IPS DF 6.9 (cell line): ENCODE measurements at regions not wholly inside any gene's neighbourhood (a gene's known extent, or its start where the extent isn't known, plus 50 kb on each side); places are given as distances from the start of the nearest gene placed in this dataset.

Experiments used
- DNase-seq: peaks from one replicate; pipeline ENCODE4 v3.0.0-alpha.2; 2013; ENCODE audit warnings: low read depth, low spot score
- H3K27ac ChIP-seq: one replicate; pipeline ENCODE4 v1.5.1; 2013; ENCODE audit warnings: low read length, control low read depth
- H3K27me3 ChIP-seq: 2 replicates; pipeline ENCODE4 v1.6.1; 2013; ENCODE audit warnings: mild to moderate bottlenecking, low read length; ENCODE audit not compliant: control insufficient read depth, insufficient read depth
- H3K36me3 ChIP-seq: 2 replicates; pipeline ENCODE4 v1.6.1; 2013; ENCODE audit warnings: low read length; ENCODE audit not compliant: control insufficient read depth, insufficient read depth
- H3K4me1 ChIP-seq: 2 replicates; pipeline ENCODE4 v1.6.1; 2013; ENCODE audit warnings: low read length; ENCODE audit not compliant: control insufficient read depth, insufficient read depth
- H3K4me3 ChIP-seq: 2 replicates; pipeline ENCODE4 v1.5.1; 2013; ENCODE audit warnings: mild to moderate bottlenecking, low read length
- H3K9me3 ChIP-seq: 2 replicates; pipeline ENCODE4 v1.6.1; 2013; ENCODE audit warnings: low read length, inconsistent platforms; ENCODE audit not compliant: control insufficient read depth, insufficient read depth
- WGBS: extraction: QIAGEN DNeasy Blood & Tissue Kit; methylation state at CpG from one replicate; pipeline ENCODE4 v1.1.7; 2013; ENCODE audit warnings: mixed read lengths, missing lambda C conversion rate; ENCODE audit not compliant: insufficient read length, insufficient coverage; 5-methylcytosine and 5-hydroxymethylcytosine counted together

GRCh38 chr1:219753914-219754313 lies 141.0 kb upstream of the ZC3H11B start:
- no peaks in the 10 kb centered on the region for H3K4me1 ChIP-seq
- no peak overlapping the region for H3K27ac ChIP-seq
- DNase-seq = no peak
- H3K27me3 ChIP-seq = no peaks in the 10 kb centered on the region
- H3K4me3 ChIP-seq = no peak overlapping the region
- no peaks in the 10 kb centered on the region for H3K9me3 ChIP-seq
- no peaks in the 10 kb centered on the region for H3K36me3 ChIP-seq
- no CpG with 5 or more reads among the region's 4 CpGs for WGBS

- no CpG with 5 or more reads among the region's 1 CpG for WGBS
- no peaks in the 10 kb centered on the region; the same call in 1 of the 2 replicates for H3K4me1 ChIP-seq
- no peaks in the 10 kb centered on the region for H3K36me3 ChIP-seq
- no peaks in the 10 kb centered on the region for H3K9me3 ChIP-seq
- no peak overlapping the region for H3K27ac ChIP-seq
- H3K4me3 ChIP-seq = no peak overlapping the region
- H3K27me3 ChIP-seq = no peaks in the 10 kb centered on the region
- DNase-seq = no peak
Measured at GRCh38 chr1:219752645-219753044, 139.7 kb upstream of the ZC3H11B start.

DNA sequence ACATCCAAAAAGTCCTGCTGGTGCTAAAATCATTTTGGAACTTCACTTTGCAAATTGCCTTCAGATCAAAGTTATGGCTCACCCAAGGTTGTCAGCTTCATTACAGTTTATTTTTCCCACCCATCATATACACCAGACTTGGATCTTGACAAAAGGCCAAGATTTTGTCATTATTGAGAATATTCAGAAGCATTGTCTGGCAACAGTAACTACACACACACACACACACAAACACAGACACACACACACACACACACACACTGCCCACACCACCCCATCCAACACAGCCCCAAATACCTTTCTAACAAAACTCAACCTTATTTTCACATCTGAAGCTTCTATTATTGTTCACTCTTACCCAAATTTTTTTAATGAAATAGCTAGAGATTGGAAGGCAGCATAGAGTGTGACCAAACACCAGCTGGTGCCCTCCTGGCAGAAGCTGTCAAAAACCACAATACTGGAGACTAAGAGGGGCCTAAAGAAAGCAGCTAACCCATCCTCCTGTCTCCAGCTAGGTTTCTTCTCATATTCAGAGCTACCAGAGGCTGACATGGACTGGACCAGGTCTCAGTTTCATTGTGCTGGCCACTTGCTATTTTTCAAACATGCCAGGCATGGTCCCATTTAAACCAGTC lies 139.1 kb upstream of the ZC3H11B start:
- Histone ChIP-seq H3K36me3 (no peaks in the 10 kb centered on the region), H3K27me3 (no peaks in the 10 kb centered on the region), H3K4me1 (no peaks in the 10 kb centered on the region; the same call in 1 of the 2 replicates), H3K9me3 (no peaks in the 10 kb centered on the region), H3K4me3 (no peak overlapping the region), H3K27ac (no peak overlapping the region)
- no peak for DNase-seq

DNA sequence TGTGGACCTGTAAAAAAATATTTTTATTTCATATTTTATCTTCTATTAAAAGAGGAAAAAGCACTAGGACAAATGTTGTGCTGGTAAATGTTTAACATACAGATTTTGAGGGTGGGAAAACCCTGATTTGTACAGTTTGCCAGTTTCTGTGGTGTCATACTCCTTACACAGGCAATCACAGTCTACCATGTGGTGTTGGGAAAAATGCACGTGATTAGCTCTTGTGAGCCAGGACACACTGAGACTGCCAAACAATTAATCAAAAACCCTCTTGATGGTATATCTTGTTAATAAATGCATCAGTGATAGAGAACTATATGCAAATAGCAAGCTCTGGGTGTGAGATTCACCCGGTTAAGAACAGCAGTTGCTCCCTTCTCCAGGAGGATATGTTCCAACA lies 136.5 kb upstream of the ZC3H11B start:
- no peak overlapping the region for H3K4me3 ChIP-seq
- no peaks in the 10 kb centered on the region for H3K36me3 ChIP-seq
- H3K27me3 ChIP-seq = no peaks in the 10 kb centered on the region
- H3K4me1 ChIP-seq = no peaks in the 10 kb centered on the region; the same call in 1 of the 2 replicates
- no peak overlapping the region for H3K27ac ChIP-seq
- H3K9me3 ChIP-seq = no peaks in the 10 kb centered on the region
- no CpG with 5 or more reads among the region's 2 CpGs for whole genome bisulfite sequencing
- no peak for DNase-seq

GRCh38 chr1:219746141-219746540 lies 133.2 kb upstream of the ZC3H11B start:
- H3K9me3 ChIP-seq = no peaks in the 10 kb centered on the region
- H3K27me3 ChIP-seq = no peaks in the 10 kb centered on the region
- WGBS = no CpG with 5 or more reads among the region's 2 CpGs
- H3K4me1 ChIP-seq = no peaks in the 10 kb centered on the region; the same call in 1 of the 2 replicates
- no peak overlapping the region for H3K27ac ChIP-seq
- H3K4me3 ChIP-seq = no peak overlapping the region
- no peaks in the 10 kb centered on the region for H3K36me3 ChIP-seq
- DNase-seq = no peak

DNA sequence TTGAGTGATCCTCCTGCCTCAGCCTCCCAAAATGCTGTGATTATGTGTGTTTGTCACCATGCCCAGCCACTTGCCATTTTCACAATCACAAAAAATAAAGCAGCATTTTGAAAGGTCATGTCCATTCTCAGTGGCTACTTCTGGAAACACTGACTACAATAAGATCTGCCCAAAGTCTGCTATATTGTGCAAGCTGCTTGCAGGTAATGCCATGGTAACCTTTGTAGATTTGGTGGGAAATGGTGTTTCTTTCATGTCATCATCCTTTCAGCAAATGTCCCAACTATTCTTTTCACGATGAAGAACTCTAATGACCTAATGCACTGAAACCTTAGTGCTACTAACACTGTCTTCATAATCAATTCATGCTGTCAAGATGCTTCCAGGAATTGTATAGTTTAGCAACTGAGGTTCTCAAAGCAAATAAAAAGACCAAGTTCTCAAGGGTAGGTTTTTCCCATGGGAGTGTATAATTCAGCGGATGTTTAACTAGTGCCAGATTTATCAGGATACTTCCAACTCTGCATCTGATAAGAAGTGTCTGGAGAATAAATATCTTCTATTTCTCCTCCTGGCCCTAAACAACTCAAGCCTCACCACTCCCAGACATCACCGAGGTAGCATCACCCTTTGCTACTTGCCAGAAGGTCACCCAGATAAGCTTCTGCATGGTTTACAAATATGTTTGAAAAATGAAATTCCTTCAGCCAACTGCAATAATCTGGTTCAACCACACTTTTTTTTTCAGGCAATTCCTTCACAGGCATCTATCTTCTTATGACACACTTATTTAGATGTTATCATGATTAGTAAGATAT lies 132.0 kb upstream of the ZC3H11B start:
- H3K27ac ChIP-seq = no peak overlapping the region
- WGBS = no CpG with 5 or more reads among the region's 3 CpGs
- no peaks in the 10 kb centered on the region for H3K36me3 ChIP-seq
- H3K9me3 ChIP-seq = no peaks in the 10 kb centered on the region
- H3K27me3 ChIP-seq = no peaks in the 10 kb centered on the region
- DNase-seq = no peak
- no peaks in the 10 kb centered on the region; the same call in 1 of the 2 replicates for H3K4me1 ChIP-seq
- H3K4me3 ChIP-seq = no peak overlapping the region

DNA sequence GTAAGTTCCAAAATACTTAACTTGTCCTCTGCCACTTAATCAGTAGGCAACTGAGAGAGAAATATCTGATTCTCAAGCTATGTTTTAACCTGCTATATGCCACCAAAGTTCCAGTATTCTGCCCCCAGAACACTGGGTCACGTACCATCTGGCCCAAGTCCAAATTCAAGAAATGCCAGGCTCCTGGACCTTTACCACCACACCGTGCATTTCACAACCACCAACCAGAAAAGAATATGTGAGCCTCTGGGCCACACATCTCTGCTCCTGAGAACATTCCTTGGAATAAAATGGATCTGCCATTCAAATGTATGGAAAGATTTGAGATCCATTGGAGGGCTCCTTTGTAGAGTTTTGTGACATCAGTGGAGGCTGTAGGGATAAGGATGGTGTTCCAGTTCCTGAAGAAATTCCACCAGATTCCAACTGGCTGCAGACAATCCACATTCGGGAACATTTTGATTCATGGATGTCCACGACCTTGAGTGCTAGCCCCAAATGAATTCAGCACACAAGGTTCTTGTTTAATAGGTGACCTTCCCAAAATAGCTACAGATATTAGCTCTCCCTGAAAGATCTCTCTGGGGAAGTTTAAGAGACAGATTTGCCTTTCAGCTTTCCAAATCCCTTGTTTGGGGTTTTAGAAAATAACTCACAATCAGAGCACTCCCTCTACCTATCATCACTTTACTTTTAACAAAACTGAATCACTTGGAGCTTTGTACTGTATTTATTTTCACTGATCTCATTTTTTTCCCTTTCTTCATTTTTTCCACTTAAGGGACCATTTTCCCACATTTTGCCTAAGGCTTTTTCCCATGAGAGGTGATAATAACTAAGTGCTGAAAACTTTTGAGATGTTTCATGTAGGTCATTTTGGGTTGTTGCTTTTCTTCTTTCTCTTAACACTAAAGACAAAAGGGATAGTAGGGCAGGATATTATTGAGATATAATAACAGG lies 128.4 kb upstream of the ZC3H11B start:
- Histone ChIP-seq H3K36me3 (no peaks in the 10 kb centered on the region), H3K4me3 (no peak overlapping the region), H3K4me1 (no peaks in the 10 kb centered on the region), H3K27ac (no peak overlapping the region), H3K27me3 (no peaks in the 10 kb centered on the region), H3K9me3 (no peaks in the 10 kb centered on the region)
- DNase-seq = no peak
- no CpG with 5 or more reads among the region's 4 CpGs for WGBS

DNA sequence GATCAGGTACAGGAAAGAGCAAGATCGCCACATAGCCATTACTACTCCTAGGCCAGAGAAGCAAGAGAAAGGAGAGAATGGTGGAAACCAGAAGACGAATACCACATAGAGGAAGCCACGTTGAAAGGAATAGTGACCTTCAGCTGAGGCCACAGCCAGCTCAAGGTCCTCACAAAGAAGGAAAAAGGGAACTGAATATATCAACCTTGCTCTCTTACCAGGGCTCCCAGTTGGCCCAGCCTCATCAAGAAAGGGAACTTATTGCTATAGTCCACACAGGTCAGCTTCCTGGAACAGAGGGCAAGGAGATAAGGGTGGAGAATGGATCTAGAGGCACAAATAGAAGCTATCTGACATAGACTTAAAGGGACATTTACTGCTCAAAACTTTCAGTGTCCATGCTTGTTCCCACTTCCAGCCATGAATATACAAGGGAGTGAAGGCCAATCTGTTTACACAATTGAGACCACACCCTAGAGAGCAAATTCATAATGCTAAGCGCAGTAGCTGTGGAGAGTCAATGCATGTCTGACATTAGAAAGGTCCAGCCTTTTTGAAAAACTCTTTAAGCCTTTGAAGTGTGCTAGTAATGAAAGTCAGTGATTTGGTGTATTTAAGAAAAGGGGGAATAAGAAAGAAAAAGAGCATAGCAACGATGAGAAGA lies 120.7 kb upstream of the ZC3H11B start:
- no CpG with 5 or more reads among the region's 5 CpGs for WGBS
- no peak overlapping the region for H3K4me3 ChIP-seq
- H3K27me3 ChIP-seq = no peaks in the 10 kb centered on the region
- H3K9me3 ChIP-seq = no peaks in the 10 kb centered on the region
- no peak for DNase-seq
- no peaks in the 10 kb centered on the region for H3K4me1 ChIP-seq
- H3K36me3 ChIP-seq = no peaks in the 10 kb centered on the region
- H3K27ac ChIP-seq = no peak overlapping the region

- H3K36me3 ChIP-seq = no peaks in the 10 kb centered on the region
- no CpG with 5 or more reads among the region's 2 CpGs for WGBS
- DNase-seq = no peak
- no peaks in the 10 kb centered on the region for H3K4me1 ChIP-seq
- H3K4me3 ChIP-seq = no peak overlapping the region
- no peaks in the 10 kb centered on the region for H3K27me3 ChIP-seq
- H3K9me3 ChIP-seq = no peaks in the 10 kb centered on the region
- no peak overlapping the region for H3K27ac ChIP-seq
Measured at GRCh38 chr1:219732814-219733491, 120.0 kb upstream of the ZC3H11B start.
